HK-2 (cell line): ENCODE measurements at regions not wholly inside any gene's neighbourhood (a gene's known extent, or its start where the extent isn't known, plus 50 kb on each side); places are given as distances from the start of the nearest gene placed in this dataset.
"Not testable (repeated sequence)": the region's sequence is repeated elsewhere in the genome, so short reads cannot be mapped to it uniquely, and the experiment has no call there.

Source experiments
- DNase-seq: peaks from one replicate; pipeline ENCODE4 v3.0.0-alpha.2; 2018; ENCODE audit not compliant: unreplicated experiment

- no peak for DNase-seq
These were observed 1536.2 kb downstream of the EFNA5 start for GRCh38 chr5:106134549-106134948.

- DNase-seq = no peak
These were observed 1542.8 kb downstream of the EFNA5 start for GRCh38 chr5:106127985-106128384.

- no peak for DNase-seq
These were observed 1543.4 kb downstream of the EFNA5 start for GRCh38 chr5:106127341-106127781.

- peak; percentile 16 for DNase-seq
These were observed 1548.6 kb downstream of the EFNA5 start for GRCh38 chr5:106121972-106122605.

- DNase-seq = no peak
These were observed 1554.1 kb downstream of the EFNA5 start for GRCh38 chr5:106116682-106117081.

- DNase-seq = no peak
These were observed 1556.8 kb downstream of the EFNA5 start for GRCh38 chr5:106113922-106114321.

GRCh38 chr5:106106384-106106783 is 1564.4 kb downstream of the EFNA5 start:
- no peak for DNase-seq

GRCh38 chr5:106097340-106097739 is 1573.4 kb downstream of the EFNA5 start:
- DNase-seq = no peak

- DNase-seq = no peak
These were observed 1575.9 kb downstream of the EFNA5 start for GRCh38 chr5:106094839-106095238.

- no peak for DNase-seq
These were observed 1576.5 kb downstream of the EFNA5 start for GRCh38 chr5:106094204-106094607.

GRCh38 chr5:106093134-106093533 is 1577.6 kb downstream of the EFNA5 start:
- DNase-seq = no peak

- DNase-seq = no peak
These were observed 1578.3 kb downstream of the EFNA5 start for GRCh38 chr5:106092455-106092854.

- DNase-seq = no peak
These were observed 1581.7 kb downstream of the EFNA5 start for GRCh38 chr5:106089073-106089472.

- no peak for DNase-seq
These were observed 1582.3 kb downstream of the EFNA5 start for GRCh38 chr5:106088462-106088861.

- no peak for DNase-seq
These were observed 1584.4 kb downstream of the EFNA5 start for GRCh38 chr5:106086352-106086751.

- DNase-seq = no peak
These were observed 1585.2 kb downstream of the EFNA5 start for GRCh38 chr5:106085556-106085955.

GRCh38 chr5:106085136-106085535 is 1585.6 kb downstream of the EFNA5 start:
- DNase-seq = no peak

GRCh38 chr5:106080535-106080934 is 1590.2 kb downstream of the EFNA5 start:
- DNase-seq = no peak

- no peak for DNase-seq
These were observed 1594.1 kb downstream of the EFNA5 start for GRCh38 chr5:106076655-106077054.

GRCh38 chr5:106072208-106072607 is 1598.5 kb downstream of the EFNA5 start:
- DNase-seq = no peak

GRCh38 chr5:106047341-106047740 is 1623.4 kb downstream of the EFNA5 start:
- DNase-seq = no peak

- not testable (repeated sequence) for DNase-seq
These were observed 1638.7 kb downstream of the EFNA5 start for GRCh38 chr5:106032069-106032468.

- DNase-seq = no peak
These were observed 1642.4 kb downstream of the EFNA5 start for GRCh38 chr5:106028314-106028713.

- DNase-seq = no peak
These were observed 1649.8 kb downstream of the EFNA5 start for GRCh38 chr5:106020894-106021293.
